Sigmoid colon (tissue), 6 donors: ENCODE measurements at regions not wholly inside any gene's neighbourhood (a gene's known extent, or its start where the extent isn't known, plus 50 kb on each side); places are given as distances from the start of the nearest gene placed in this dataset.

ENCODE experiments used
- DNase-seq: peaks from one replicate; pipeline ENCODE4 v3.0.0-alpha.2; 2019
- H3K27ac ChIP-seq, 4 donors: fragments of 200-600 bp; sonication (generic); one replicate each; pipeline ENCODE4 v1.5.1; 2016 to 2019; ENCODE audit warnings: mild to moderate bottlenecking in 1 of 4
- H3K27me3 ChIP-seq, 3 donors: fragments of 200-600 bp; sonication (generic); one replicate each; pipeline ENCODE4 v1.5.1; 2019; ENCODE audit warnings: mild to moderate bottlenecking in 1 of 3
- H3K36me3 ChIP-seq, 4 donors: fragments of 200-600 bp; sonication (generic); one replicate each; pipeline ENCODE4 v1.5.1; 2016 to 2019
- H3K4me1 ChIP-seq, 4 donors: fragments of 200-600 bp; sonication (generic); one replicate each; pipeline ENCODE4 v1.5.1; 2017 to 2019
- H3K4me3 ChIP-seq, 4 donors: fragments of 200-600 bp; sonication (generic); one replicate each; pipeline ENCODE4 v1.5.1; 2017 to 2019; ENCODE audit warnings: mild to moderate bottlenecking in 2 of 4, moderate library complexity in 1 of 4
- H3K9me3 ChIP-seq, 4 donors: fragments of 200-600 bp in 3 of 4; sonication (generic) in 3 of 4; one replicate each; pipeline versions ENCODE4 v1.5.1 to v1.6.1; 2013 to 2019
- CTCF ChIP-seq, 4 experiments: fragments of 450-650 bp in 3 of 4; fragments of 200-600 bp in 1 of 4; IDR thresholded peaks; one replicate each; pipeline ENCODE4 v1.5.1; 2016 to 2019; ENCODE audit warnings: antibody characterized with exemption in 4 of 4, mild to moderate bottlenecking in 3 of 4, moderate library complexity in 2 of 4
- EP300 ChIP-seq, 4 donors: sonication (generic); formaldehyde crosslinking; IDR thresholded peaks; one replicate each; pipeline ENCODE4 v1.6.1; 2017; ENCODE audit warnings: antibody characterized with exemption in 4 of 4
- POLR2A ChIP-seq, 2 donors: fragments of 450-650 bp; IDR thresholded peaks; one replicate each; pipeline ENCODE4 v1.6.1; 2016; ENCODE audit warnings: antibody characterized with exemption in 2 of 2, mild to moderate bottlenecking in 2 of 2, moderate library complexity in 2 of 2
- POLR2AphosphoS5 ChIP-seq, 4 donors: sonication (generic); formaldehyde crosslinking; IDR thresholded peaks; one replicate each; pipeline ENCODE4 v1.6.1; 2017; ENCODE audit warnings: antibody characterized with exemption in 4 of 4
- WGBS, 2 donors: extraction: QIAGEN DNeasy Blood & Tissue Kit; methylation state at CpG; one replicate each; pipeline ENCODE4 v1.1.7; 2013; 5-methylcytosine and 5-hydroxymethylcytosine counted together
- intact Hi-C: fragments of 100-400 bp; cut with DNase I; formaldehyde crosslinking; loops from one replicate; pipeline ENCODE4 v1.15.1; 2023
- donor health status: healthy with polysubstance abuse.
- donor health status: healthy.

GRCh38 chr11:28759311-28759710 lies 651.1 kb downstream of the METTL15 start:
- intact Hi-C loops = no loop called here
- H3K27me3 ChIP-seq = no peaks in the 10 kb centered on the region
- no peak overlapping the region for H3K4me3 ChIP-seq
- H3K36me3 ChIP-seq = no peaks in the 10 kb centered on the region
- no peaks in the 10 kb centered on the region for H3K9me3 ChIP-seq
- H3K4me1 ChIP-seq = peaks cover 0 to 20% (median 6%) of the 10 kb centered on the region in 4 donors
- no peak for DNase-seq
- no peak overlapping the region for H3K27ac ChIP-seq
- TF ChIP-seq CTCF (IDR thresholded peaks at IDR 0.05) (no peak), POLR2A (IDR thresholded peaks at IDR 0.05) (no peak), EP300 (IDR thresholded peaks at IDR 0.05) (no peak)

- Histone ChIP-seq H3K4me3 (no peak overlapping the region), H3K36me3 (no peaks in the 10 kb centered on the region), H3K9me3 (no peaks in the 10 kb centered on the region), H3K4me1 (peaks cover 0 to 20% (median 6%) of the 10 kb centered on the region in 4 donors), H3K27me3 (no peaks in the 10 kb centered on the region), H3K27ac (peak overlapping the region in 1 of 4 donors; percentile 41)
- intact Hi-C loops = no loop called here
- TF ChIP-seq EP300 (IDR thresholded peaks at IDR 0.05) (no peak), CTCF (IDR thresholded peaks at IDR 0.05) (no peak), POLR2AphosphoS5 (IDR thresholded peaks at IDR 0.05) (no peak)
- no peak for DNase-seq
- 78 to 87% methylated on average over 5 of the region's 5 CpGs for WGBS, 2 donors
These were observed 649.7 kb downstream of the METTL15 start for GRCh38 chr11:28757725-28758515.

- H3K9me3 ChIP-seq = no peaks in the 10 kb centered on the region
- WGBS, 2 donors = 61 to 69% methylated on average over 1 of the region's 1 CpG
- DNase-seq = no peak
- intact Hi-C loops = no loop called here
- H3K4me3 ChIP-seq = no peak overlapping the region
- peak overlapping the region in 1 of 4 donors; percentile 41 for H3K27ac ChIP-seq
- no peaks in the 10 kb centered on the region for H3K36me3 ChIP-seq
- no peaks in the 10 kb centered on the region for H3K27me3 ChIP-seq
- H3K4me1 ChIP-seq = peaks cover 0 to 20% (median 6%) of the 10 kb centered on the region in 4 donors
- no peak for TF ChIP-seq EP300 (IDR thresholded peaks at IDR 0.05)
- TF ChIP-seq CTCF (IDR thresholded peaks at IDR 0.05) = no peak
- no peak for TF ChIP-seq POLR2AphosphoS5 (IDR thresholded peaks at IDR 0.05)
- no peak for TF ChIP-seq POLR2A (IDR thresholded peaks at IDR 0.05)
These were observed 648.8 kb downstream of the METTL15 start for GRCh38 chr11:28756977-28757376.

GRCh38 chr11:28743061-28743550 lies 634.9 kb downstream of the METTL15 start:
- Histone ChIP-seq H3K9me3 (no peaks in the 10 kb centered on the region), H3K4me1 (peaks cover 0 to 15% (median 13%) of the 10 kb centered on the region in 4 donors), H3K27me3 (no peaks in the 10 kb centered on the region), H3K4me3 (no peak overlapping the region), H3K27ac (no peak overlapping the region), H3K36me3 (no peaks in the 10 kb centered on the region)
- no peak for DNase-seq
- no peak for TF ChIP-seq POLR2A (IDR thresholded peaks at IDR 0.05)
- TF ChIP-seq EP300 (IDR thresholded peaks at IDR 0.05) = no peak
- TF ChIP-seq POLR2AphosphoS5 (IDR thresholded peaks at IDR 0.05) = no peak
- TF ChIP-seq CTCF (IDR thresholded peaks at IDR 0.05) = no peak
- intact Hi-C loops = no loop called here
